ENCODE measurements at regions not wholly inside any gene's neighbourhood (a gene's known extent, or its start where the extent isn't known, plus 50 kb on each side); places are given as distances from the start of the nearest gene placed in this dataset.

- Histone ChIP-seq H3K4me3 (ENCODE audit: low read length in 2 of 2) (no peak overlapping the region), H3K27ac (ENCODE audit: low read depth in 1 of 2, low read length in 1 of 2) (no peak overlapping the region), H3K27me3 (ENCODE audit: control insufficient read depth in 2 of 2, insufficient read depth in 1 of 2, low read length in 1 of 2) (no peaks in the 10 kb centered on the region), H3K9me3 (ENCODE audit: control insufficient read depth in 2 of 2, insufficient read depth in 1 of 2, low read length in 1 of 2) (no peaks in the 10 kb centered on the region), H3K36me3 (ENCODE audit: control insufficient read depth in 2 of 2, insufficient read depth in 2 of 2, low read length in 1 of 2) (no peaks in the 10 kb centered on the region), H3K4me1 (ENCODE audit: control insufficient read depth in 2 of 2, insufficient read depth in 2 of 2, low read length in 2 of 2) (no peaks in the 10 kb centered on the region)
- no peak for DNase-seq (ENCODE audit: low read depth in 6 of 9, low spot score in 9 of 9)
- WGBS = 43% methylated on average over 2 of the region's 2 CpGs
Observed at GRCh38 chr14:85416771-85417170, 113.2 kb upstream of the FLRT2 start.

- 12% methylated on average over 2 of the region's 2 CpGs for WGBS
- no peak overlapping the region for H3K27ac ChIP-seq (ENCODE audit: low read depth in 1 of 2, low read length in 1 of 2)
Observed at GRCh38 chr14:85417396-85417795, 112.5 kb upstream of the FLRT2 start.

DNA sequence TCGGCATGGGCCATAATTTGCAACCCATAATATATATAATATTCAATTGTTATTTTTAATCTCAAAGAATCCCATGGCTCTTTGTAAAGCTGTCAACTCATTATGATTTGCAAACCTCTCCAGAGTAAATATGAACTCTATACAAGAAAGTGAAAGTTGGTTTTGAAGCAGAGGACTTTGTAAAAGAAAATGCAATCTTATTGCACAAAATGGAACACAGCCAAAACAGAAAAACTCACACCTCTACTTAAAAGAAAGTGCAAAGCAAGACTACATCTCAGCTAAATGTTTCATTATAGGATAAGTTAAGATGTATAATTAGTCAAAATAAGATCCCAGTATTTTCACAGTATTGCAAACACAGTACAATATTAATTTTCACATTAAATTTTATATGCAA, 111.2 kb upstream of the FLRT2 start:
- DNase-seq (ENCODE audit: low read depth in 6 of 9, low spot score in 9 of 9) = no peak

More at GRCh38 chr14:85417396-85417795, 112.5 kb upstream of the FLRT2 start:
- H3K36me3 ChIP-seq (ENCODE audit: control insufficient read depth in 2 of 2, insufficient read depth in 2 of 2, low read length in 1 of 2) = no peaks in the 10 kb centered on the region
- no peaks in the 10 kb centered on the region for H3K4me1 ChIP-seq (ENCODE audit: control insufficient read depth in 2 of 2, insufficient read depth in 2 of 2, low read length in 2 of 2)
- H3K9me3 ChIP-seq (ENCODE audit: control insufficient read depth in 2 of 2, insufficient read depth in 1 of 2, low read length in 1 of 2) = no peaks in the 10 kb centered on the region
- no peaks in the 10 kb centered on the region for H3K27me3 ChIP-seq (ENCODE audit: control insufficient read depth in 2 of 2, insufficient read depth in 1 of 2, low read length in 1 of 2)
- H3K4me3 ChIP-seq (ENCODE audit: low read length in 2 of 2) = no peak overlapping the region
- DNase-seq (ENCODE audit: low read depth in 6 of 9, low spot score in 9 of 9) = no peak

GRCh38 chr14:85420278-85420677, 109.7 kb upstream of the FLRT2 start:
- Histone ChIP-seq H3K27me3 (ENCODE audit: control insufficient read depth in 2 of 2, insufficient read depth in 1 of 2, low read length in 1 of 2) (no peaks in the 10 kb centered on the region), H3K4me1 (ENCODE audit: control insufficient read depth in 2 of 2, insufficient read depth in 2 of 2, low read length in 2 of 2) (no peaks in the 10 kb centered on the region), H3K27ac (ENCODE audit: low read depth in 1 of 2, low read length in 1 of 2) (no peak overlapping the region), H3K9me3 (ENCODE audit: control insufficient read depth in 2 of 2, insufficient read depth in 1 of 2, low read length in 1 of 2) (no peaks in the 10 kb centered on the region), H3K4me3 (ENCODE audit: low read length in 2 of 2) (no peak overlapping the region), H3K36me3 (ENCODE audit: control insufficient read depth in 2 of 2, insufficient read depth in 2 of 2, low read length in 1 of 2) (no peaks in the 10 kb centered on the region)
- no peak for DNase-seq (ENCODE audit: low read depth in 6 of 9, low spot score in 9 of 9)
- 92% methylated on average over 1 of the region's 1 CpG for WGBS

More for the DNA sequence above, 111.2 kb upstream of the FLRT2 start:
- H3K27me3 ChIP-seq (ENCODE audit: control insufficient read depth in 2 of 2, insufficient read depth in 1 of 2, low read length in 1 of 2) = no peaks in the 10 kb centered on the region
- H3K4me1 ChIP-seq (ENCODE audit: control insufficient read depth in 2 of 2, insufficient read depth in 2 of 2, low read length in 2 of 2) = no peaks in the 10 kb centered on the region
- no peaks in the 10 kb centered on the region for H3K9me3 ChIP-seq (ENCODE audit: control insufficient read depth in 2 of 2, insufficient read depth in 1 of 2, low read length in 1 of 2)
- H3K4me3 ChIP-seq (ENCODE audit: low read length in 2 of 2) = no peak overlapping the region
- 96% methylated on average over 1 of the region's 1 CpG for WGBS
- no peak overlapping the region for H3K27ac ChIP-seq (ENCODE audit: low read depth in 1 of 2, low read length in 1 of 2)
- H3K36me3 ChIP-seq (ENCODE audit: control insufficient read depth in 2 of 2, insufficient read depth in 2 of 2, low read length in 1 of 2) = no peaks in the 10 kb centered on the region

DNA sequence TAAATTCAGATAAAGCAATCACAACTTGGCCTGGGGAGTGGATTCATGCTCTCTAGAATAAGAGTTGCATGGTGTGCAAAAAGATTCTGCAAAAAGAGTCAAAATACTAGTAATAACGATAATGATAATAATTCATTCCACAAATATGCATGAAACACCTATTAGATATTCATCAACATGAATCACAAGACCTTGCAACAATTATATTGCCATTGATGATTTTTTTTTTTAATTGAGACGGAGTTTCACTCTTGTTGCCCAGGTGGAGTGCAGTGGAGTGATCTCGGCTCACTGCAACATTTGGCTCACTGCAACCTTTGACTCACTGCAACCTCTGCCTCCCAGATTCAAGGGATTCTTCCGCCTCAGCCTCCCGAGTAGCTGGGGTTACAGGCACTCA, 109.2 kb upstream of the FLRT2 start:
- Histone ChIP-seq H3K27me3 (ENCODE audit: control insufficient read depth in 2 of 2, insufficient read depth in 1 of 2, low read length in 1 of 2) (no peaks in the 10 kb centered on the region), H3K36me3 (ENCODE audit: control insufficient read depth in 2 of 2, insufficient read depth in 2 of 2, low read length in 1 of 2) (no peaks in the 10 kb centered on the region), H3K27ac (ENCODE audit: low read depth in 1 of 2, low read length in 1 of 2) (no peak overlapping the region), H3K4me3 (ENCODE audit: low read length in 2 of 2) (no peak overlapping the region), H3K4me1 (ENCODE audit: control insufficient read depth in 2 of 2, insufficient read depth in 2 of 2, low read length in 2 of 2) (no peaks in the 10 kb centered on the region), H3K9me3 (ENCODE audit: control insufficient read depth in 2 of 2, insufficient read depth in 1 of 2, low read length in 1 of 2) (no peaks in the 10 kb centered on the region)
- WGBS = 95% methylated on average over 5 of the region's 5 CpGs
- no peak for DNase-seq (ENCODE audit: low read depth in 6 of 9, low spot score in 9 of 9)

- Histone ChIP-seq H3K4me3 (ENCODE audit: low read length in 2 of 2) (no peak overlapping the region), H3K9me3 (ENCODE audit: control insufficient read depth in 2 of 2, insufficient read depth in 1 of 2, low read length in 1 of 2) (no peaks in the 10 kb centered on the region), H3K27ac (ENCODE audit: low read depth in 1 of 2, low read length in 1 of 2) (no peak overlapping the region), H3K27me3 (ENCODE audit: control insufficient read depth in 2 of 2, insufficient read depth in 1 of 2, low read length in 1 of 2) (no peaks in the 10 kb centered on the region), H3K4me1 (ENCODE audit: control insufficient read depth in 2 of 2, insufficient read depth in 2 of 2, low read length in 2 of 2) (no peaks in the 10 kb centered on the region), H3K36me3 (ENCODE audit: control insufficient read depth in 2 of 2, insufficient read depth in 2 of 2, low read length in 1 of 2) (no peaks in the 10 kb centered on the region)
- DNase-seq (ENCODE audit: low read depth in 6 of 9, low spot score in 9 of 9) = no peak
- 95% methylated on average over 3 of the region's 3 CpGs for WGBS
Observed at GRCh38 chr14:85421186-85421877, 108.6 kb upstream of the FLRT2 start.

DNA sequence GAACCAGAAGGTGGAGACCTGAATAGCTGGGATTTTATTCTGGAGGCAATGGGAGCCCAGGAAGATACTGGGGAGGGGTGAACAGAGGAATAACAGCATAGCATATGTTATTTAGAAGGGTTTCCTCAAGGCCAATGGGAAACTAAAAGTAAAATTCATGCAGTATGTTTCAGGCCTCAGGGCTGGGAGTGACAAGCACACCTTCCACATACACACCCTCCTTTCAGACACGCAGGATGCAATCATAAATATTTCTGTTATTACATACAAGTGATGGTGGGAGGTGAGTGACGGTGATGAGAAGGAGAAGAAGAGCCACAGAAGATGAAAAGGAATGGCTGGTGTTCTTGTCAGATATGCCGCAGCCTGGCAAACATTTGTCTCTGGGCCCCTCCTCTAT, 106.1 kb upstream of the FLRT2 start:
- no peak overlapping the region for H3K4me3 ChIP-seq (ENCODE audit: low read length in 2 of 2)
- H3K27ac ChIP-seq (ENCODE audit: low read depth in 1 of 2, low read length in 1 of 2) = no peak overlapping the region
- H3K9me3 ChIP-seq (ENCODE audit: control insufficient read depth in 2 of 2, insufficient read depth in 1 of 2, low read length in 1 of 2) = no peaks in the 10 kb centered on the region
- 97% methylated on average over 3 of the region's 3 CpGs for WGBS
- no peak for DNase-seq (ENCODE audit: low read depth in 6 of 9, low spot score in 9 of 9)
- no peaks in the 10 kb centered on the region for H3K4me1 ChIP-seq (ENCODE audit: control insufficient read depth in 2 of 2, insufficient read depth in 2 of 2, low read length in 2 of 2)
- H3K36me3 ChIP-seq (ENCODE audit: control insufficient read depth in 2 of 2, insufficient read depth in 2 of 2, low read length in 1 of 2) = no peaks in the 10 kb centered on the region
- no peaks in the 10 kb centered on the region for H3K27me3 ChIP-seq (ENCODE audit: control insufficient read depth in 2 of 2, insufficient read depth in 1 of 2, low read length in 1 of 2)

DNA sequence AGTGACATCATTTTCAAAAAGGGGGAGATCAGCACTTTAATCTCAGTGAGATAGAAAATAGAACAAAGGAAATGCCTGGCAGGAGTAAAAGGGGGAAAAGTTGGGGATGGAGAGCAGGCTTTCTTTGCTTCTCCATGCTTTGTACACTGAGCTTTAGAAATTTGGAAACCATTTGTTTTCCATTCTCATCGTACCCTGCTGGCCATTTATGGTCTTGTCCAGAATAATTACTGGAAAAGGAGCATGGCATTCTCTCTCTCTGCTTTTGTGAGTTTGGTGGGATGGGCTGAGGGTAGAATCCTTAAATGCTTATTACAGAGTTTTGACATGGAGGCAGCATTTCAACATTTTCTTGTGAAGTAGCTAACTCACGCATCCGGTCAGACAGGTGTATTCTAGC, 104.4 kb upstream of the FLRT2 start:
- Histone ChIP-seq H3K36me3 (ENCODE audit: control insufficient read depth in 2 of 2, insufficient read depth in 2 of 2, low read length in 1 of 2) (no peaks in the 10 kb centered on the region), H3K4me3 (ENCODE audit: low read length in 2 of 2) (no peak overlapping the region), H3K4me1 (ENCODE audit: control insufficient read depth in 2 of 2, insufficient read depth in 2 of 2, low read length in 2 of 2) (no peaks in the 10 kb centered on the region), H3K27ac (ENCODE audit: low read depth in 1 of 2, low read length in 1 of 2) (no peak overlapping the region), H3K27me3 (ENCODE audit: control insufficient read depth in 2 of 2, insufficient read depth in 1 of 2, low read length in 1 of 2) (no peaks in the 10 kb centered on the region), H3K9me3 (ENCODE audit: control insufficient read depth in 2 of 2, insufficient read depth in 1 of 2, low read length in 1 of 2) (no peaks in the 10 kb centered on the region)
- no peak for DNase-seq (ENCODE audit: low read depth in 6 of 9, low spot score in 9 of 9)
- 97% methylated on average over 3 of the region's 3 CpGs for WGBS

DNA sequence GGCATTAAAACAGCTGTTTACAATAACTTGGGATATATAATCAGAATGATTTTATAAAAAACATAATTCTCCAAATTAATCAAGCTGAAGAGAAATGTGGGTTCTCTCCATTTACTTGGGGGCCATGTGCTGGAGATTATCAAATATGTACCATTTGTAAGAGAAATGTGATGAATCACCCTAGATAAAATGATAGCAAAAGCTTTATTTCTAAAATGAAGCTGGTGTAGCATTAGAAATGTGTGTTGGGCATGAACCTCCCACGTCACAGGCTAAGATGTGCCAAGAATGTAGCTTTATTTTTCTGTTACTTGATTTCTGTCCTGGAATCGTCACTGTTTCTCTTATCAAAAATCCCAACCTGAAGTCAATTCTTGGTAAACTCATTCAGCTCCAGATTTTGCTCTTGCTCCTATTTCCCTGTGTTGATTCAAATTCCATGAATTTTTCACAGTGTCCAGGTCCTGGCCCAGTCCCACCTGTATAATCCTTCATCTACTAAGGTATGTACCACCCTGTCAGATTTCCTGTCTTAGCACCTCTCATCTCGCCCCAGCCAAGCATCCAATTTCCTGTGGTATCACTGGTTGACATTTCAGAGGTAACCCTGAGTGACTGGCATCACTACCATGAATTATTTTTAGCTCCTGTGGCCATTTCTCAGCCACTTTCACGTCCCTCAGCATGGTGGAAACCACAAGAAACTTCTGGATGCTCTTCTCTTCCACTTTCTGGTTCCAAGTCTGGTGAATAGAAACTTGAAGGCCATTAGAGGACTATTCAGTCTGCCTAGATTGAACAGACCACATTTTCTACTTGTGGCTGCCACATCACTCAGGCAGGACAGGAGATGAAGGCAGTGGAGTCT, 103.6 kb upstream of the FLRT2 start:
- DNase-seq (ENCODE audit: low read depth in 6 of 9, low spot score in 9 of 9) = no peak
- 46% methylated on average over 4 of the region's 4 CpGs for WGBS
- Histone ChIP-seq H3K4me3 (ENCODE audit: low read length in 2 of 2) (no peak overlapping the region), H3K36me3 (ENCODE audit: control insufficient read depth in 2 of 2, insufficient read depth in 2 of 2, low read length in 1 of 2) (no peaks in the 10 kb centered on the region), H3K27ac (ENCODE audit: low read depth in 1 of 2, low read length in 1 of 2) (no peak overlapping the region), H3K9me3 (ENCODE audit: control insufficient read depth in 2 of 2, insufficient read depth in 1 of 2, low read length in 1 of 2) (no peaks in the 10 kb centered on the region), H3K27me3 (ENCODE audit: control insufficient read depth in 2 of 2, insufficient read depth in 1 of 2, low read length in 1 of 2) (no peaks in the 10 kb centered on the region), H3K4me1 (ENCODE audit: control insufficient read depth in 2 of 2, insufficient read depth in 2 of 2, low read length in 2 of 2) (no peaks in the 10 kb centered on the region)

Measured in thymus (tissue), 11 donors.